ENCODE measurements at regions not wholly inside any gene's neighbourhood (a gene's known extent, or its start where the extent isn't known, plus 50 kb on each side); places are given as distances from the start of the nearest gene placed in this dataset.

- TF ChIP-seq DLX4 (CRISPR knock-in tag; IDR thresholded peaks at IDR 0.05), result no peak
- no peak for TF ChIP-seq ZNF445 (CRISPR knock-in tag; IDR thresholded peaks at IDR 0.05; ENCODE audit: low read depth)
- TF ChIP-seq ZNF140 (CRISPR knock-in tag; IDR thresholded peaks at IDR 0.05), result no peak
- no peak for TF ChIP-seq CTCF (IDR thresholded peaks at IDR 0.05 in 2 of 3, conservative IDR thresholded peaks at IDR 0.05 in 1 of 3; ENCODE audit: insufficient read depth in 2 of 3, low read depth in 1 of 3, low read length in 3 of 3)
- TF ChIP-seq XRCC5 (IDR thresholded peaks at IDR 0.05; ENCODE audit: low read depth, low read length), result no peak
- TF ChIP-seq, protein P1, sequence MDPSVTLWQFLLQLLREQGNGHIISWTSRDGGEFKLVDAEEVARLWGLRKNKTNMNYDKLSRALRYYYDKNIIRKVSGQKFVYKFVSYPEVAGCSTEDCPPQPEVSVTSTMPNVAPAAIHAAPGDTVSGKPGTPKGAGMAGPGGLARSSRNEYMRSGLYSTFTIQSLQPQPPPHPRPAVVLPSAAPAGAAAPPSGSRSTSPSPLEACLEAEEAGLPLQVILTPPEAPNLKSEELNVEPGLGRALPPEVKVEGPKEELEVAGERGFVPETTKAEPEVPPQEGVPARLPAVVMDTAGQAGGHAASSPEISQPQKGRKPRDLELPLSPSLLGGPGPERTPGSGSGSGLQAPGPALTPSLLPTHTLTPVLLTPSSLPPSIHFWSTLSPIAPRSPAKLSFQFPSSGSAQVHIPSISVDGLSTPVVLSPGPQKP (CRISPR knock-in tag; IDR thresholded peaks at IDR 0.05), result no peak
- TF ChIP-seq, protein P2, sequence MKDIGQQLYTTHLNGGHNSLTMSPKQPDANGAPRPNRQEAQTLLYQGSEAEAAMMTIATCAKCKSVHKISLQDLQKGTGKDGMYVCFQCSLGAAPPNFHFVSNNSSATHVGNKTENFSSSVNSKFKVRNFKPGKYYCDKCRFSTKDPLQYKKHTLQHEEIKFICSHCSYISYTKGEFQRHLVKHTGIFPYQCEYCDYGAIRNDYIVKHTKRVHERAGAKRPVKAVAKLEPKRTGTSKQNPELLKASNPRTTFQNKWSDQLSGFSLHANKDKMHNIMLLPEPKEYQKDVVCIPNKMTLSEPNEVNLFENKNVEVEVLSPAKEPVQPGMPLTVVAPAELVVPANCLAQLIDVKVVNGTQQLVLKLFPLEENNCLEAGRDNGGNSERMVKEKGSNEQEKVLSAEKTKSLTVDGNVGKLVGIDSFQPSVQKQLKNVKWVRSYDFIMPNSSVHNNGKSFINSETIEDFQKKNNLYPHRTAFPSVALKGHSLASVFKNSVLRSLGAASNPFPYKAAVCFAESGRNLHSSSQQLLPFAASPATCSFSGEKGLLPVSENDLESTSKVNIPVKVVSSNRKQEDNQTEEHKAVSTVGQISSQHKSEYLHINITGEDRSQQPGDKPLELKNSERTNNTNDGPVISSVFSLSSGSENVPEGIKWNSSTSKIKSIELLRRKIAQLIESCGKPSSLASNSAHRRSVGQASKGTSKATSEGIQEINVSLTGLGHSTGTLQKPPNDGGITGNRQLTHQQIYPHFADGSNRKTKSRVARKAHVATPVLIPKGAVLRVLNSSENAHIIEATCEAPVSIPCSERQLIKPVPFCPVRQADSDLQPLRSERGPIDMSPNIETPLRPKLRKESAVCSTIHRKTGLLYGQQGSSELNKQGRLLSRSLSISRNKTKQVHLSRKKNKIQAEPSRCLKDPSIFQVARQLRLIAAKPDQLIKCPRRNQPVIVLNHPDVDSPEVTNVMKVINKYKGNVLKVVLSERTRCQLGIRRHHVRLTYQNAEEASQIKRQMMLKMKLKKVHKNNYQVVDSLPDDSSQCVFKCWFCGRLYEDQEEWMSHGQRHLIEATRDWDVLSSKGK (CRISPR knock-in tag; IDR thresholded peaks at IDR 0.05), result no peak
Observed at GRCh38 chr12:19719672-19720071, 280.4 kb downstream of the AEBP2 start.

All from K562 (cell line).